Naive thymus-derived CD4-positive, alpha-beta T cell (primary cell): ENCODE measurements at regions not wholly inside any gene's neighbourhood (a gene's known extent, or its start where the extent isn't known, plus 50 kb on each side); places are given as distances from the start of the nearest gene placed in this dataset. TPM values are rescaled to one million over a fixed set of nuclear protein-coding genes. Genes with fewer than 3 reads are reported as not detected.

Experiments used
- microRNA-seq: library from miRNA; unstranded; fragments of <30 nt; microRNA quantifications from one replicate; pipeline ENCODE4 v1.2.0, GENCODE V29; 2022; ENCODE audit warnings: borderline microRNAs expressed

Small RNAs in the stretch of these regions (microRNA-seq; reads per million reads assigned to microRNA genes)
- not detected for gene MIR2054
